HT1080 (cell line): ENCODE measurements at regions not wholly inside any gene's neighbourhood (a gene's known extent, or its start where the extent isn't known, plus 50 kb on each side); places are given as distances from the start of the nearest gene placed in this dataset.
A peak's percentile ranks its signal among the peaks of the same experiment; 100 is the strongest.

Experiments
- DNase-seq: peaks from one replicate; pipeline ENCODE4 v3.0.0-alpha.2; 2015; ENCODE audit warnings: low read depth

DNA sequence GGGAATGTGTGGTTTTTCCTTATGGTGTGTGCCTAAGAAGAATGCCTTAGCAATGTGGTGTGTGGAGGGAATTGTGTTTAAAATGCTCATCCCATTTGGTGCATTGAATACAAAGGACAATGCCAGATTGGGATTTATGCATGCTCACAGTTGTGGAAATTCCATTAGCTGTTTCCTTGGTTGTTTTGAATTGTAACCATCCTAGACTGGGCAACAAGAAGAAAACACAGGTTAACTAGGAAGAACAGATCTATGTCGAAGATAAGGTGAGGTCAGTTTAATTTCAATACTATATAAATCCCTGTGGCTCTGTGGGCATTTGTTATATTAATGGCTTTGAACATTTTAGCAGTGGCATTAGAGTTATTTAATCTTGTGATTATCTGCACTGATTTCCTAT is 266.8 kb downstream of the MAT2B start:
- no peak for DNase-seq

DNA sequence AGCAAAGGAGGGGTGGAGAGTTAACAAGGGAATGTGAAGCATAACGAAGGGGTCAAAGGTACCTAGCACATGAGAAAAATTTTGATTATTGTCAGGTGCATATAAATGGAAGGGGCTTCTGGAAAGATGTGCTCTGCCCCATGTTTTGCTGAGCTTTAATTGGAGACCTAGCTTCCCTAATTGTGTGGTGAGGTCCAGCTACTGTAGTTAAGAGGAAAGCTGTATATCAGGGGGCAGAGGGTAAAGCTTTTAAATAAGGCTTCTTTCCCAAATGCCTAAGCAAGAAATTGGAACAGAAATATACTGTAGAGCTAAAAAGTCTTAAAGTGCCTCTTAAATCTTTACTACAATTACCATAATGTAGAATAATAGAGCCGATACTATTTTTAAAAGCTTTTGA is 267.2 kb downstream of the MAT2B start:
- no peak for DNase-seq

DNA sequence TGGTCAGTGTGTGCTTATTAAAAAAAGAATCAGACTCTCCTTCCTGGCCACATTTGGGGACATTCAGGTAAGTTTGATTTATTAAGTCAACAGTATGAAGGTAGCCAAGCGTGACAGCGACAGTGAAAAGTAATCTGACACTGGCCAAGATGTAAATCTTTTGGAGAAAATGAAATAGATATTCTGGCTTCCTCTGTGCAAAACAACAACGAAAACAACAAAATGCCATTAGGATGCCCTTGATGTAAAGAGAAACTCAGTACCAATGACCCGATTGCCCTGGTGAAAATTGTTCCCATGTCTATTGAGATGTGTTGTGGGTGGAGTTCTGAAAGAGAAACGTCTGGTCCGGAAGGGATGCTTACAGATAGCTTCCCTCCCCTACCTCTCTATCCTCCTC is 267.8 kb downstream of the MAT2B start:
- no peak for DNase-seq

DNA sequence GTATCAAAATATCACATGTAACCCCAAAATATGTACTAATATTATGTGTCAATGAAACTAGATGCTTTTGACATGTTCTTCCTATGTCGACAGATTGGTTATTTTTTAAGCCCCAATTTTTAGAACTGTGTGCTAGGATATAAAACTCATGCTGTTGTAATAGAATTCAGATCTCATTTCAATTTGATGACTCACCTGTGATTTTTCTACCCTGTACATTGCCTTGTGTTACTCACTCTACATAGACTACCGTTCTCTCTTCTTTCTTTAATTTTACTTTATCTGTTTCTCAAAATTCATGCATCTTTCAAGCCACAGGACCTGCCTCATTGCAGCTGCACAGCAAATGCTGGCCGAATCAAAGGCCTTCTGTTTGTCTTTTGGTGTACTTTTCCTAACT is 284.5 kb downstream of the MAT2B start:
- DNase-seq, result peak; percentile 44

DNA sequence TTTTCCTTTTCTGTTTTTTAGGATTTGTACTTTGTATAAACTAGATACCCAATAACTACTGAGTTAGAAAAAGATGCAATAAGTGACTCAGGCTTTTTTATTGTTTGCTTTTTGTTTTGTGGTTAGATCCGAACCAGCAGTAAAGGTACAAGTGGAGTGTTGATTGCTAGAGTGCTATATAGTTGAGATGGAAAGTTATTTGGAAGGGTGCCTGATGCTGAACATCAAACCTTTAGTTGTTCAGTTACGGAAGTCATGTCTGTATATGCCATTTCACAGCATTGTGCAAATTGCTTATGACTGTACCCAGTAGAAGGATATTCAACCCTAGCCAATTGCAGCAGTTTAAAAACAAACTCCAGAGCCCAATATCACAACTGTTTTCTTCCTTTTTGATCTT is 285.1 kb downstream of the MAT2B start:
- no peak for DNase-seq

DNA sequence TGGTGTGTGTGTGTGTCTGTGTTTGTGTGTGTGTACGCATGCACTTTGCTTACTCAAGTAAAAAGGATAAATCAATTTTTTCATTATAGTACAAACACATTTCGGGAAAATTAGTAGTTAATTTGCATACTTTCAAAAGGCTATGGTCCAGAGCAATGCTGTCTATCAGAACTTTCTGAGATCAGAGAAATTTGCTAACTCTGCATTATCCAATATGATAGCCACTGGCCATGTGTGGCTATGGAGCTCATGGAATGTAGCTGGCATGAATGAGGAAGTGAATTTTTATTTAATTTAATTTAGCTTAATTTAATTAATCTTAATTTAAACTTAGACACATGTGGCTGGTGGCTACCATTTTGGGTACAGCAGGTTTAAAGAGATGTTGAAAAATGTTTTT is 289.6 kb downstream of the MAT2B start:
- no peak for DNase-seq

DNA sequence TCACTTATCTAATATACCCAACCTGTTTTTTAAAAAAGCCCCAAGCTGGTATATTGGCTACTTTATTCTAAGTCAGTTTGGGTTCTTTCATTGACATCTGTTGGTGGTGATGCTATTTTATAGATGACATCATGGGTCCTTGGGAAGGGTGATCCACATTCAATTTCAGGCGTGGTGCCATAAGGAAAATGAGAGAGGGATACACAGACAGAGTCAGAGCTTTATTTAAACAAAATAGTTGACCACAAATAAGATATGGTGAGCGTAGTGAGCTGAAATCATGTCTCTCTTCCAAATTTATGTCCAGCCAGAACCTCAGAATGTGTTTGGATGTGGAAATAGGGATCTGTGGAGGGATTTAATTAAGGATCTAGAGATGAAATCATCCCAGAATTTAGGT is 302.4 kb downstream of the MAT2B start:
- DNase-seq, result no peak

DNA sequence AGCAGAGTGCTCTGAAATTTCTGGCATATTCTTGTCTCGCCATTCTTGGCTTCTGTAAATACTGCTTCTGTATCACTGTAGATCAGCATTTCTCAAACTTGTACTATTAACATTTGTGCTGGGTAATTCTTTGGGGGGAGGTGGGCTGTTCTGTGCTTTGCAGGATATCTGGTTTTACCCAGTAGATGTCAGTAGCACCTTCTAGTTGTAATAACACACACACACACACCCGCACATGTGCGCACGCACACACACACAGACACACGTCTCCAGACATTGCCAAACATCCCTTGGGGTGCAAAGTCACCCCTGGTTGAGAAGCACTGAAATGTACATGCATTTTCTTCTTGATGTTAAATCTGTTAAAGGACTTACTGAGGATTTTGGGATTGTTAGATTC is 304.1 kb downstream of the MAT2B start:
- DNase-seq, result no peak

DNA sequence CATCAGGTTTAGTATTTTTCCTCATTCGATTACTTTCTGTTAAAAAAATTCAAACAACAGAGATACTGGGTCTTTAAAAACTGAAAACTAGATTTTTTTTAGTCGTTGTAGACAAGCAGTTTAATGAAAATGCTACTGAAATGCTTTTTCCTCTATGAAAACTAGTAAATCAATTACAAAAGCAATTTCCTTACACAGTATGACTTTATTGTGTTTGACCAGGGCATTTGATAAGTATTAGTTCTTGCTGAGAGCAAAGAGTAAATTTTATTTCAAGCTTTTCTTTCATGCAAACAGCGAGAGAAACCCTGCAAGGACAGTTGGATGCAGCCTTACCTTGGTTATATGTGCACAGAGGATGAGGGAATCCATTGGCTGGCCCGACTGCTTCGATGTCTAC is 308.5 kb downstream of the MAT2B start:
- no peak for DNase-seq

DNA sequence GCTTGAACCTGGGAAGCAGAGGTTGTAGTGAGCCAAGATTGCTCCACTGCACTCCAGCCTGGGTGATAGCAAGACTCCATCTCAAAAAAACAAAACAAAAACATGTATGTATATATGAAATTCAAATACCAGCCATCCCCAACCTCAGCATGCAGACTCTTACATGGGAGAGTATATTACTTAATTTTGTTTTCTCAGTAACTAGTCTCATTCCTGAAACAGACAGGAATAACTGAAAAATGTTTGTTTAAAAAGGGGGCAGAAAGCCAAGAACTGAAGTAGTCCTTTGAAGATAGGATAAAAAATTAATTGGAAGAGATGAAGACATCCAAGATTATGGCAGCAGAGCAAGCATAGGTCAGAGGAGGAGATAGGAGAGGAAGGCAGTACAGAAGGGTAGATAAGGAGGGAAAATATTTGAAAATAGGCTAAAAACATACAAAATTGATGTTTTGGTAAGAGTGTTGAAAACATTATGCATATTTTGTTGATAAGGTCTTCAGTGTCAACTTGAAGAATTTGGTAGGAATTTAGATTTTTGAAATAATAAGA is 309.9 kb downstream of the MAT2B start:
- no peak for DNase-seq

DNA sequence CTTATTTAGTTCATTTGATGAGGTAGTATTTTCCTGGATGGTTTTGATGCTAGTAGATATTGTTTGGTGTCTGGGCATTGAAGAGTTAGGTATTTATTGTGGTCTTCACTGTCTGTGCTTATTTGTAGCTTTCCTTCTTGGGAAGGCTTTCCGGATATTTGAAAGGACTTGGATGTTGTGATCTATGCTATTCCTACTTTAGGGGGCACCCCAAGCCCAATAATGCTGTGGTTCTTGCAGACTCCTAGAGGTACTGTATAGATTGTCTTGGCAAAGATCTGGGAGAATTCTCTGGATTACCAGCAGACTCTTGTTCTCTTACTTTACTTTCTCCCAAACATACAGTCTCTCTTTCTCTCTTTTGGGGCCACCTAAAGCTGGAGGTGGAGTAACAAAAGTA is 315.7 kb downstream of the MAT2B start:
- peak; percentile 17 for DNase-seq

DNA sequence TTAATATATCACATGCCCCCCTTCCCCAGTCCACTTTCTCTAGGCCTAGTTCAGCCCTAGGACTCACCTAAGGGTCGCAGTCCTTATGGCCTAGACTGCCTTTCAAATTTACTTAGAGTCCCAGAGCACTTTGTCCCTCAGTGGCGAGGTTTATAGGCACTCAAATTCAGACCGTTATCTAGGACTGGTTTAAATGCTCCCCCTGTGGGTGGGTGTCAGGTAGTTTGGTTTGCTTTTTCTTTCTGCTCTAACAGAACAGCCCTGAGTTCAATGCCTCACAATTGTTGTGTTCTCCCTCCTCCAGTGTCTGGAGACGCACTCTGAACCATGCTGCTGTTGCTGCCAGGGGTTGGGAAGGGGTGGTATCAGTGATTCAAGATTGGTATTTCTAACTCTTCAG is 317.1 kb downstream of the MAT2B start:
- DNase-seq, result no peak

DNA sequence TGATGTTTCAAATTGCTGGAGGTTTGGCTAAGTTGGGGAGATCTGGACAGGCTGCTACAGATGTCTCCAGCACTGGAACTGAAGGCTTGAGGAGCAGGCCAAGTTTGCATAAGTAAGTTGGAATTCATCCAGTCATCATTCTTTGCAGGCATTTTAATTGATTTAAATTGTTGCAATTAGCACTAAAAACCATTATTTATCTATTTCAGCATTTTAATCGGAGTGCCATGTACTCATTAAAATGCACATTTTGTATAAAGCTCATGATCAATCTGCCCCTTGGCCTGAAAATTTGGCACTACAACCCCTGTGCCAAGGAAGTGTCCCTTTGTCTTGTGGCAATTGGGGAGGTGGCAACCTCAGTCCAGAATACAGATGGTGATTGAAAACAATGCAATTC is 320.2 kb downstream of the MAT2B start:
- DNase-seq, result no peak

DNA sequence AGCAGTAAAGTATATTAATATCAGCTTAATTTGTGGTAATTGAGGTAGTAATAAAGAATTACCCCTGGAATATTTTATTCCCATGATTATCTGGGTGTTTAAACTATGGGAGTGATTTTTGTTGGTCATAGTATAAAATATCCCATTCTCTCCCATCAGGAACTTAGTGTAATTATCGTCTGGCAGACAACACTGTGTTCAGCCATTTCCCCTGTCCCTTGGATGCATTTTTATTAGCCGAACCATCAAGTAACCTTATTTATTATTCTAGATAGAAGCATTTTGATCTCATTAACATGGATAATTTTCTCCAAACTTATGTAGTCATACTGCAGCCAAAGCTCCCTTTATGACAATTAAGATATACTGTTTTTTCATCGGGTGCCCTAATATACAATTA is 320.8 kb downstream of the MAT2B start:
- no peak for DNase-seq

DNA sequence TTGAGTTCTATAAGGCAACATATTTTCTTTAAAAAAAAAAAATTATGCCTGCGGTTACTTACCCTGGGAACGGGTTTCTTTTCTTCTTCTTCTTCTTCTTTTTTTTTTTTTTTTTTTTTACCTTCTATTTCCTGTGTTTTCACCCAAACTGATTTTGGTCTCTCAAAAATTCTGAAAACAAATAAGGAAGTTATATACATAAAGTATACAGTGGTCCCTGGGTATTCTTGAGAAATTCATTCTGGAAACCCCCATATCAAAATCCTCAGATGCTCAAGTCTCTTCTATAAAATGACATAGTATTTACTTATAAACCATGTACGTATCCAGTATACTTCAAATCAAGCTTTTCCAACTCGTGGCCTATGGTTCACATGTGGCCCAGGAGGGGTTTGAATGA is 326.7 kb downstream of the MAT2B start:
- DNase-seq, result no peak

DNA sequence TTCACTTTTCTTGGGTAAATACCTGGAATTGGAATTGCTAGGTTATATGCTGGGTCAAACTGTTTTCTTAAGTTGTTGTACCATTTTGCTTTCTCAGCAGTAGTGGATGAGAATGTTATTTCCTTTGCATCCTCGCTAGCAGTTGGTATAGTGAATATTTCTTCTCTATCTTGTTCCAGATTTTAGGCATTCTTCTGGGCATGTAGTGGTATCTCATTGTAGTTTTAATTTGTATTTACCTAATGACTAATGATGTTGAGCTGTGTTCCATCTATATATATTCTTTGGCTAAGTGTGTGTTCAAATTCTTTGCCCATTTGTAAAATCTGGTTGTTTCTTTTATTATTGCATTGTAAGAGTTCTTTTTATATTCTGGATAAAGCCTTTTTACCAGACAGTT is 333.3 kb downstream of the MAT2B start:
- no peak for DNase-seq

DNA sequence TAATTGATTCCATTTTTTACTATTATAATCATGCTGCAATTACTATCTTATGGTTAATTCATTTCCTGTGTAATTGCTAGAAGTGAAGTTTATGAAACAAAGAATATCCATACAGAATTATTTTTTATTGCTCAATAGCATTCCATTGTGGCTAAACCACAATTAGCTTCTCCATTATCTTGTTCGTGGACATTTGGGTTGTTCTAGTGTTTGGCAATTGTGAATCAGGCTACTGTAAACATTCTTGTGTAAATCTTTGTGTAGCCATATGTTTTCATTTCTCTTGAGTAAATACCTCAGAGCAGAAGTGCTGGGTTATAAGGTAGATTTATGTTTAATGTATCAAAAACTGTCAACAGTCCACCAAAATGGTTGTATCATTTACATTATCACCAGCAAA is 341.1 kb downstream of the MAT2B start:
- no peak for DNase-seq

DNA sequence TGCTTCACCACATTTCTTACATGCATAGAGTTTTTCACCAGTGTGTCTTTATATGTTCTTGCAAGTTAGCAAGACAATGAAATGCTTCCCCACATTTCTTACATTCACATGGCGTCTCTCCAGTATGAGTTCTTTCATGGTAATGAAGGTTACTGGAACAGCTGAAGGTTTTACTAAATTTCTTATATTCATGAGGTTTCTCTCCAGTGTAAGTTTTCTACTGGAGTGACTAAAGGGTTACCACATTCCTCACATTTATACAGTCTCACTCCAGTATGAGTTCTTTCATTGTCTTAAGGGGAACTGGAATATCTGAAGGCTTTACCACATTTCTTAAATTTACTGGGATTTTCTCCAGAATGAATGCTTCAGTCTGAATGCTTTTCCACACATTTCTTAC is 350.3 kb downstream of the MAT2B start:
- DNase-seq, result no peak

DNA sequence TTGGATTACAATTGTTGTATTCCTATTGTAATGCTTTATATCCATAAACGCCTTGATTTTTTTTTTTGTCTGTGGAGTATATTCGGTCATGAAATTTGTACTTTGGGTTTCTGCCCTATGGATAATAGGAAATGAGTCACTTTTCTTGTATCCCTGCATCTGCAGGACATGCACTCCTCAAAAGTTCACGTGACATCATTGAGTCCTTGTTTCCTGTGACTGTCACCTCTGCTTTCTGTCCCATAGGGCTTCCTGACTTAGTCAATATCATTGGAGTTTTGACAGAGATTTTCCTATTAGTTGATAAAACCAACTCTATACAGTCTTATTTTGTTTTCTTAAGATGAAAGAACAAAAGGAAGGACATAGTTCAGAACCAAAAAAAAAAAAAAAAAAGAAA is 356.3 kb downstream of the MAT2B start:
- peak; percentile 68 for DNase-seq

DNA sequence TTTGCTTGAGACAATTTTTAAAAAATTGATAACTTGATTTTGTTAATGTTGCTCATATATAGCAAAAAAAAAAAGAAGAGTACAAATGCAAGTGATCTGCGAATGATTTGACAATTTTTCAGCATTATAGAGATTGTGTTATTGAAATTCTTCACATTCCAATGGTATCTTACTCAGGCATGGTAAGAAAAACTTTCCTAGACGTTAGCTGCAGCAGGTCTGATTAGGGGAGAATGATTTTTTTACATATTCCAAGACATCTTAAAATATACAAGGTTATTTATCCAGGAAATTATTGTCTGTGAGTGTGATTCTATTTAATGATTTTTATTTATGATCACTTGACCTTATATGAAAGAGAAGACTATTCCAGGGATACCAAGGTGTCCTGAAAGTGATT is 361.9 kb downstream of the MAT2B start:
- no peak for DNase-seq

DNA sequence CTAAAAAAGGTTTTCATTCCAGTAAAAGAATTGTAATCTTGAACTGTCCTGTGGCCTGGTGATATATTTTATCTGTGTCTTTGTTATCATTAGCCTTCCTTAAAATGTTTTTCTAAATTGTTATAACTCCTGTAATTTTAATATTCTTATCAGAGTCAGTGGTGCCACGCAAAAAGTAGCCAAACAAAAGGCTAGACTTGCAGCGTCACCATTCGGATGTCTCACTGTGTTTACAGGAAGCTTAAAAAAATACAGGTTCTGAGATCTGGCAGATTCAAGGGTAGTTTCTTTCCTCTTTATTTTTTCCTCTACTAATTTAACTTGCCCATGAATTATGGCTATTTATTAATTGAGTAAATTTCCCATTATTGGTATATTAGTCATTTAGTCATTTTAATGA is 362.3 kb downstream of the MAT2B start:
- DNase-seq, result no peak

DNA sequence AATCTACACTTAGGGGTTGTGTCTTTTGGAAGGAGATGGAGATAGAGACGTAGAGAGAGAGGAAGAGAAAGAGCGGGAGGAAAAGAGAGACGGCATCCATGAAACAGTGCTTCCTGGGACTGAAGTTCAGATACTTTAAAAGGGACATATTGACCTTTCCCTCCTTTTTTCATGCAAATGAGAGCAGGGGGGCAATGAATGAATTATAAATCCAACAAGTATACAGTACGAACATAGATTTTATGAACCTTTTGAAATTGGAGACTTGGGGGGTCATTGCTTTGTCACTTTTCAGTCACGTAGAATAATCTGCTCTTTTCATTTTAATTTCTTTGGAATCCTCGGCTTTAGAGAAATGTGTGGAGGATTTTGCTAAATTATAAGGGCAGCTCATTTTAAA is 364.2 kb downstream of the MAT2B start:
- no peak for DNase-seq

DNA sequence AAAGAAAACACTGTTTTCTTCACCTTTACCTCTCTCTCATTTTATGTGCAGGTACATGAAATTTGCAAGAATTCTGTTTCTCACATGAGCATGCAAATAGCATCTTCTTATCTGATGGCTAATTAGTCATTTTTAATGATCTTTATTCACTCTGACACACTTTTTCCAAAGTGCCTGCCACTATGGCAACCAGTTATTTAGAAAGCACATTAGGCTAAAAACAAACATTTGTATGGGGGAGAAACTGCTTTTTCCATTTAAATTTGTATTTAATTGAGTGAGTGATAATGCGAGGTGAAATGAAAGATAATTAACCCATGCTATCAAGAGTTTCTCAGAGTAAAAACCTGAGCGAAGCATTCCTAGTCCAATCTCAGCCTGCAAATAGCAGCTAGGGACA is 365.0 kb downstream of the MAT2B start:
- DNase-seq, result no peak

DNA sequence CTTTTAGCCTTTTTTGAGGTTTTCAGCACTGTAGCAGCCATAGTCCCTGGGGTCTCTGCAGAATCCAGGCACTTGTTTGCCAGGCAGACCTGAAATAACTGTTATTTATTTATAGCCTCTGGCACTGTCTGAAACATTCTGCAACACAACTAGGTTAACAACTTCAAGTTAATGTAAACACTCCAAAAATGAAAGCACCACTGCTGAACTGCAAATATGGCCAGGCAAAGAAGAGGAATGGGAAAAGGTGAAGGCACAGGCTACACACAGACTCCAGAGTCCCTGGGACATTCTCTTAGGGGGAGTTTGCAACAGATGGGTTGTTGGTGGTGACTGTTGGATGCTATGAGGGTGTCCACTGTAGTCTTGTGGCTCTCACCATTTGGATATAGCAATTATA is 369.0 kb downstream of the MAT2B start:
- DNase-seq, result no peak

DNA sequence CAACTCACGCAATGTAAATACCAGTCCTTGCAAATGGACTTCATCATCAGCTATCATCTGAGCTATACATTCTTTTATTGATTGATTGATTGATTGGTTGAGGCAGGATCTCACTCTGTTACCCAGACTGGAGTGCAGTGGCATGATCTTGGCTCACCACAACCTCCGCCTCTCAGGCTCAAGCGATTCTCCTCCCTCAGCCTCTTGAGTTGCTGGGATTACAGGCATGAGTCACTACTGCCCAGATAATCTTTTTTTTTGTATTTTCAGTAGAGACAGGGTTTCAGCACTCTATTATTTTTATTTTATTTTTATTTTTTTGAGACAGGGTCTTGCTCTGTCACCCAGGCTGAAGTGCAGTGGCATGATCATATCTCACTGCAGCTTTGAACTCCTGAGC is 369.5 kb downstream of the MAT2B start:
- DNase-seq, result peak; percentile 11
